Stimulated activated CD8-positive, alpha-beta memory T cell treated with anti-CD3 and anti-CD28 coated beads, Interleukin-4, amount 100 ng/mL, for 1 hour (primary cell): ENCODE measurements at regions not wholly inside any gene's neighbourhood (a gene's known extent, or its start where the extent isn't known, plus 50 kb on each side); places are given as distances from the start of the nearest gene placed in this dataset.
"Not testable (repeated sequence)": the region's sequence is repeated elsewhere in the genome, so short reads cannot be mapped to it uniquely, and the experiment has no call there.

Experiments
- DNase-seq, 2 donors: peaks; one replicate each; pipeline ENCODE4 v3.0.0-alpha.2; 2020; ENCODE audit warnings: low read depth in 2 of 2, low spot score in 1 of 2

- DNase-seq = no peak
These were observed 90.5 kb upstream of the EGFL6 start for GRCh38 chrX:13478740-13479451.

- no peak for DNase-seq
These were observed 93.0 kb upstream of the EGFL6 start for GRCh38 chrX:13476384-13476783.

DNA sequence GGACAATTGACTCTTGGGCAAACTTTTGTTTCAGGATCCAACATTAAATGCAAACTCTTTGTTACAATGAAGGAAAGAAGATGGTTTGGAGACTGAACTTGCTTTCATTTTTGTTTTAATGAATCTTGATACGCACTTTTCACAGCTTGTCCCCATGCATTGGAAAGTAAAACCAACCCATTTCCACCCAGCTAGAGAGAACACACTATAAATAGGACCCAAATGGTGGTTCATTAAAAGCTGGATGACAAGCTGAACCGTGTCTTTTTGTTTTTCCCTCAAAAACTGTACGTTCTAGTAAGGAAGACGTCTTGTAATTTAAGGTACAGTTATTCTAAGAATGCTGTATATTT lies 95.3 kb upstream of the EGFL6 start:
- DNase-seq = no peak

DNA sequence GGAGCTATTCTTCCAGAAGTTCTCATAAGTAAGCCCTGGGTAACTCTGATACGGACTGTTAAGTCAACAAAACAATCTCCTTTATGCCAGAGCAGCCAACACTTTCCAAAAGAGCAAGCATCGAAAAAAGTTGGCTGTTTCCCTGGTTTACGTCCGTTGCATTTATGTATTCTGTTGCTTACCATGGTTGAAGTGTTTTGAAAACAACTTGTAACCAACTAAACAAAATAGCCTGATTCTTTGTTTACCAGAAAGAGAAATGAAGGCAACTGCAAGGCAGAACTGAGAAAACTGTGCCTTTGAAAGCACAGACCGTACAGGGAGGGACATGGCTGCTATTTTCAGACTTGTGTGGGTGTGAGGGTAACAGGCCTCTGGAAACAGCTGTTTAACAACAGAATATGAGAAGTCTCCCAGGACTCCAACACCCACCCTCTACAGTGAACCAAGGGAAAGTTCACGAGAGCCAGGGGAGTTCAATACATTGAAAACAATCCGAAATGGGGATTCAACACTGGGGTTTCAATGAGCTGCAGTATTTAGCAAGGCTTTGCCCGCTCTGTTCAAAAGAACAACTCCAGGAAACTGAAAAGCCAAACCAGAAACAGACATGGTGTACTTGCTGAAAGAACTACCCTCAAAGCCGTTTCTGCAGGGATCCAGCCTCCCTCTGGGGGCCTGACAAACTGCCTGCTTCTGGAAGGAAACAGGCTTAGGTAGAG lies 95.8 kb upstream of the EGFL6 start:
- no peak for DNase-seq

DNA sequence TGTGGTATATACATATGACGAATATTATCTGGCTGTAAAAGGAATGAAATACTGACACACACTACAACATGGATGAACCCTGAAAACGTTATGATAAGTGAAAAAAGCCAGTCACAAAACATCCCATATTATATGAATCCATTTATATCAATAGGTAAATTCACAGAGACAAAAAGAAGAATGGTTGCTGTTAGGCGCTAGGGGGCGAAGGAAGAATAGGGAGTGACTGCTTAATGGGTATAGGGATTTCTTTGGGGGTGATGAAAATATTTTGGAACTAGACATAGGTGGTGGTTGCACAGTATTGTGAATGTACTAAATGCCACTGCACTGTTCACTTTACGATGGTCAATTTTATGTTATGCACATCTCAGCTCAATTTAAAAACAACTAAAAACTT lies 96.4 kb upstream of the EGFL6 start:
- DNase-seq = no peak

DNA sequence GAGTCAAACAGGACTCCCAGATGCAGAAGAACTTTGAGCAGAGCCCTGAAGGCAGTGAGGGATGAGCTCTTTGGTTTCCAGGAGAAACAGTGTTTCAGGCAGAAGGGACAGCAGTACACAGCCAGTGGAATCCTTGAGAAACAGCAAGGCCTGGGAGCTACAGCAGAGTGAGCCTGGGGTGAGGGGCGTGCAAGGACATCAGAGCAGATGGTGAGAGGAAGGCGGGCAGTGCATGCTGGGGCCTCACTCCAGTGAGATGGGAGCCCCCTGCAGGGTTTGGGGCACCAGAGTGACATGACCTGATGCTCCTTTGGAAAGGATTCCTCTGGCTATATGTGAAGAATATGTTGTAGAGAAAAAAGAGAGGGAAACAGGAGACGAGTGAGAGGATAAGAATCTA lies 98.1 kb upstream of the EGFL6 start:
- no peak for DNase-seq

GRCh38 chrX:13470685-13470977 lies 98.8 kb upstream of the EGFL6 start:
- DNase-seq = no peak

DNA sequence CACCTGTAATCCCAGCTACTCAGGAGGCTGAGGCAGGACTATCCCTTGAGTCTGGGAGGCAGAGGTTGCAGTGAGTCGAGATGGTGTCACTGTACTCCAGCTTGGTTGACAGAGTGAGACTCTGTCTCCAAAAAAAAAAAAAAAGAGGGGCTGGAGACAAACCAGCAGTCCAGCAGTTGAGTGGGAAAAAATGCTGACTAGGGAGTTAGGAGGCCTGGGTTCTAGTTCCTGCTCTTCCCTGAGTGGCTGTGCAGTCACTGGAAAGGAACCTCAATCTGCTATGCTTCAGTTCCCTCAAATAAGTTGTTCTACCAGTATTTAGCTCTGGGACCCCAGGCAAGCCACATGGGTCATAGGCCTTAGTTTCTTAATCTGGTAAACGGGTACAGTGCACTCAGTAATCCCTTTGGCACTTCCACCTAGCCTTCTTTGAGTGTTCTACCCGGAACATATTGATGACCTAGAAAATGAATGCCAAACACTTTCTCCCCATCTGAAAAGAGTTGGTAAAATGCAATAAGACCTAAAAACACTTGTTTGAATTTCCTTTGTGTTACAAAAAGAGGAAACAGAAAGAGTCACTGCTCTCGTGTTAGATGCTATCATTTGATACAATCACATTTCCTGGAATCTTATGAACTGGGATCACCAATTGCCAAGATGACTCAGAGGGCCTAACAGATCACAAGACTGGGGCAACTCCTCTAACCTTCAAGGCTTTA lies 99.3 kb upstream of the EGFL6 start:
- no peak for DNase-seq

GRCh38 chrX:13468096-13468495 lies 101.3 kb upstream of the EGFL6 start:
- no peak for DNase-seq

GRCh38 chrX:13467243-13467642 lies 102.2 kb upstream of the EGFL6 start:
- DNase-seq = no peak

DNA sequence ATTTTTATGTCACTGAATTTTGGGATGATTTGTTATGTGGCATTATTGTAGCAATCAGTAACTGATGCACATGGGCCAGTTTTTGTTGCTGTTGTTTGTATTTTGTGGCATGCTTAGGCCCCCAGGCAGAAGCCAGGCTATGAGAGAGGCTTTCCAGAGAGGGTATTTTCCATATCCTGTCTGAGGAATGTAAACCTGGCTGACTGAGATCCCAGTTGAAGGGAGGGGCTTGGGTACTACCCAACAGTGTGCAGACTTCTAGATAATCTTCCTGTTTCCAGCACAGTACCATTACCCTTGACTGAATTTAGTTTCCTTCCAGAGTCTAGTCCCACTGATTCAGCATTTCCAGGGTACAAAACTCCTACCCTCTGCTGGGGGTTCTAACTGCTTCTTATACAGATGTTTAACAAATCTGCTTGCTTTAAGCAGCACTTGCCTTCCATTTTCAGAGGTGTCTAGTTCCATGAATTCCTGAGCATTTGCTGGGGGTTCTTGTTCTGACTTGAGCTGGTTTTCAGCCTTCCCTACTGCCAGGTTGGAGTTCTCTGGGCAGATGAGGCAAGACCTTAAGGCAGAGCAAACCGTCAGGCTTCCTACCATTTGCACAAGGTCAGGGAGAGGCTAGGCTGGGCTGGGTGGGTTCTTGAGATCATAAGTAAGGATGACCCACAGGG lies 104.7 kb upstream of the EGFL6 start:
- DNase-seq = no peak

DNA sequence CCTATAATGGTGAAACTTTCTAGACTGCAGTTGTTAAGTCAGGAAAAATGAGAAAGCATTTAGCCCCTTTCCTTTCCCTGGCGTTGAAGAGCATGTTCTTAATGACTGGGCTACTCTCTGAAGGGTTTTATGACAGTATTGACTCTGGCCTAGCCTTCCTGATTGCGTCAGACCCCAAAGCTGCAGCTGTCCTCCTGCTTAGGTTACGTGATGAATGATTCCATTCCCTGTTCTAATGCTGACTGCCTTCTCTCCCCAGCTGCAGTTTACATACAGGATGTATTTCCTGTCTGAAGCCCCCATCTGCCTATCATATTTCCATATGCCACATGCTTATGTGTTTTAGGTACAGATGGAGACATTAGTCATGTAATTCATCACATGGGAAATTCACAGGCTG lies 105.8 kb upstream of the EGFL6 start:
- no peak for DNase-seq

DNA sequence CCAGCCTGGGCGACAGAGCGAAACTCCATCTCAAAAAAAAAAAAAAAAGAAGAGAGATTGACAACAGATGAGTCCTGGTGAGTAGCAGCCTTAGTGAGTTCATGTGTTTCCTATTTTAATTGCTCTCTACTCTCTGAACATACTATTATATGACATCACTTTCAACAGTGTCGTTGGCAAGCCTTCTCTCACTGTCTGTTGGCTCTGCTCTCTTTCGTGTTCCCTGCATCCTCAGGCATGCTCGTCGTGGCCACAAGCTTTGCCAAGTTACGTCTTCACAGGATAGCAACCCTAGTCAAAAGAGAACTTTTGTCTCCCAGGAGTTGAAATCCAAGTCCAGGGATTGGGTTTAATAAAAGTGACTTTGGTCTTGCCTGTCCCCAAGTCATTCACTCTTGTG lies 117.1 kb upstream of the EGFL6 start:
- no peak for DNase-seq

DNA sequence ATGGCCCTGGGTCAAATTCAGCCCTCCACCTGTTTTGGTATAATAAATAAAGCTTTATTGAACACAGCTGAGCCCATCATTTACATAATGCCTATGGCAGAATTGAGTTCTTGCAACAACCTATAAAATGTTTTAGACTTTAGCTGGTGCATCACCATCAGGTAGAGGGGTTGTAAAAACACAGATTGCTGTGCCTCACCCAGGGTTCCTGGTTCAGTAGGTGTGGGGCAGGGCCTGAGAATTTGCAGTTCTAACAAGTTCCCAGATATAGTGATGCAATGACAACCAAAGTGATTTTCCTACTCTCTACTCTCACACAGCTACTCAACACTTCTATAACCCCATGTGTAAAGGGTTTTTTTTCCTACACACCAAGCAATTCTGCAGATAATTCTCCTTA lies 120.0 kb upstream of the EGFL6 start:
- no peak for DNase-seq

DNA sequence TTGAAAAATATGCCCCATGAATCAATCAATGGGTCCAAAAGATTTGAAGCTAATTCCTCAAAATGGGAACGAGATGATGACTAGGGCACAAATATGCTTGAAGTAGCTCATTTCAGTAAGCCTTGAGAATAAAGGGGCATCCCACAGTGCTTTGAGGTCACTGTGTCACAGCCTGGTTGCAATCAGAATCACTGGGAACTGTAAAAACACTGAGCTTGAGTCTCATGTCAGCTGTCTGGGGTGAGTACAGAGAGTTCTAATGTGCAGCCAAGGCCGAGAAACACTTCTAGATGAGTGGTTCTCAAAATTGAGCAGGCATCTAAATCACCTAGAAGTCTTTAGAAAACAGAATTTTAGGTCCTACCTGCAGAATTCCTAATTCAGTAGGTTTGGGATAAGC lies 120.5 kb upstream of the EGFL6 start:
- no peak for DNase-seq

GRCh38 chrX:13441608-13442007 lies 121.8 kb upstream of the ATXN3L start:
- DNase-seq = not testable (repeated sequence)

GRCh38 chrX:13440176-13440575 lies 120.3 kb upstream of the ATXN3L start:
- no peak for DNase-seq

DNA sequence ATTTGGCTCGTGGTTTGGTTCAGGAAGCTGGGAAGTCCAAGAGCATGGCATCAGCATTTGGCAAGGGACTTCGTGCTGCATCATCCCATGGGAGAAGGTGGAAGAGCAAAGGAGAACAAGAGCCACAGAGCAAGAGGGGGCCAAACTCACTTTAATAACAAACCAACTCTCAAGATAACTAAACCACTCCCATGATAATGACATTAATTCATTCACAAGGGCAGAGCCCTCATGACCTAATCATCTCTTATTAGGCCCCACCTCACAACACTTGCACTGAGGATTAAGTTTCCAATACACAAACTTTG lies 113.4 kb upstream of the ATXN3L start:
- no peak for DNase-seq

DNA sequence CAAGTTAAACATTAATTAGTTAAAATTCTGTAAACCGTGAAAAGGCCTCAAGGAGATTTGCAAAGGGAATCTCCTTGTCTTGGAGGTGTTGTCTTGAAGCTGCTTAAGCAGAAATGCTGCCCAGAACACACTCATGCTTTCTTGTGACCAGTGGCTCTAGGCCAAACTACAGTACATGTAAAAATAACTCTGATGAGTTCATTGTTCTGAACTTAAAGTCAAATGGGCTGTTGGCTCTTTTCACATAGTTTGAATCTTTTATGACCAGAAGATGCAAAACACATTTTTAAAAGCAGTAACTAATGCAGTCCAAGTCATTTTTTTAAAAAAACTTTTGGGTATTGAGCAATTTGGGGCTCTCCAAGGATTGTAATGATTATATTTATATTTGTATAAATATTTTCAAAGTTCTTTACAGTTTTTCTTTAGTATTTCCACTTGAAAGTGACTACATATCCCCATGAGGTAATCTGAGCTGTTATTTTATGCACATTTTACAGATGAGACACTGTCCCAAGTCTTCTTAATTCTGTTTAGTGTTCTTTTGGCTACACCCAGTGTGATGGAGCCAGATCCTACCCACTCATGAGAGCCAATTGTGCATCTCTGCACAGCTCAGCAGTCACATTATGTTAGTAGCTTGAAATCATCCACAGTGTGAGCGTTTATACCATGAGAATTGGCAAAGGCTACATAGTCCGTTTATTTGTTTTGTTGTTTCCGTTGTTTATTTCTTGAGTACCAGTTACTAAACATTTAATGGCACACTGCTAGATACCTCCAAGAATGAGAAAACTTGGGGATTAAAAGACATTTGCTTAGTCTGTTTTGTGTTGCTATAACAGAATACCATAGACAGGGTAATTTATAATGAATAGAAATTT lies 112.8 kb upstream of the ATXN3L start:
- DNase-seq = no peak

- no peak for DNase-seq
These were observed 110.4 kb upstream of the ATXN3L start for GRCh38 chrX:13430136-13430827.
